GM12878 (cell line): ENCODE measurements at regions not wholly inside any gene's neighbourhood (a gene's known extent, or its start where the extent isn't known, plus 50 kb on each side); places are given as distances from the start of the nearest gene placed in this dataset.
"Not testable (repeated sequence)": the region's sequence is repeated elsewhere in the genome, so short reads cannot be mapped to it uniquely, and the experiment has no call there.

ENCODE experiments used
- ATAC-seq: fragments of 200-7000 bp; cut with Tn5 transposase; 3 replicates; pipeline ENCODE4 v1.9.1; 2020; ENCODE audit warnings: mild to moderate bottlenecking, moderate library complexity
- BruUV-seq: library from RNA; stranded (reverse); fragments of 400-500 nt; replicated peaks from 2 replicates; lab custom pipeline; 2021; lab: Mats Ljungman, UMichigan
- CTCF ChIA-PET: fragments of 300-600 bp; sonication (Branson Sonifier 250); formaldehyde crosslinking; extraction: SDS; loops from one replicate; lab custom pipeline; 2021; ENCODE audit warnings: inconsistent platforms; lab: Yijun Ruan, JAX
- POLR2A ChIA-PET: fragments of 350-600 bp; formaldehyde crosslinking; extraction: SDS; loops from one replicate; lab custom pipeline; 2021; ENCODE audit warnings: inconsistent platforms; lab: Charles Lee
- RAD21 ChIA-PET: fragments of 300-600 bp; sonication (Branson Sonifier 250); formaldehyde crosslinking; loops from one replicate; lab custom pipeline; 2023; ENCODE audit warnings: antibody characterized with exemption; ENCODE audit not compliant: unreplicated experiment; lab: Charles Lee
- SMC1A ChIA-PET: fragments of 300-600 bp; sonication (Branson Sonifier 250); formaldehyde crosslinking; loops from one replicate; lab custom pipeline; 2023; ENCODE audit not compliant: unreplicated experiment, uncharacterized antibody; lab: Charles Lee
- DNase-seq: peaks from one replicate; pipeline ENCODE4 v3.0.0-alpha.2; 2011; ENCODE audit warnings: low read depth, low spot score
- FAIRE-seq: peaks from 3 replicates; lab custom pipeline; 2011; peaks lifted over from hg19 to GRCh38; lab: Jason Lieb, UNC
- H2AFZ ChIP-seq: 2 replicates; pipeline ENCODE4 v1.6.0; 2011; ENCODE audit warnings: low read depth, low read length, control low read depth; ENCODE audit not compliant: control insufficient read depth
- H3K27ac ChIP-seq: 2 replicates; pipeline ENCODE4 v1.5.1; 2011; ENCODE audit warnings: control low read depth; ENCODE audit not compliant: control insufficient read depth, insufficient read depth
- H3K27me3 ChIP-seq, 2 experiments: replicated peaks in 1 of 2; 2 replicates each; pipeline versions ENCODE4 v1.6.0 to v1.6.1; 2011; ENCODE audit warnings: low read length in 1 of 2; ENCODE audit not compliant: control insufficient read depth in 2 of 2, insufficient read depth in 2 of 2
- H3K36me3 ChIP-seq, 2 experiments: 2 replicates each; pipeline ENCODE4 v1.5.1; 2011; ENCODE audit warnings: low read length in 1 of 2; ENCODE audit not compliant: control insufficient read depth in 2 of 2, insufficient read depth in 2 of 2
- H3K4me1 ChIP-seq: 2 replicates; pipeline ENCODE4 v1.6.1; 2011; ENCODE audit warnings: mild to moderate bottlenecking, low read length, moderate library complexity, mixed read lengths; ENCODE audit not compliant: control insufficient read depth, insufficient read depth
- H3K4me2 ChIP-seq: 2 replicates; pipeline ENCODE4 v1.6.0; 2011; ENCODE audit warnings: control low read depth; ENCODE audit not compliant: control insufficient read depth, insufficient read depth
- H3K4me3 ChIP-seq: fragments of 200-600 bp; sonication (generic); 2 replicates; pipeline ENCODE4 v1.5.1; 2016
- H3K79me2 ChIP-seq: 2 replicates; pipeline ENCODE4 v1.6.0; 2011; ENCODE audit warnings: low read length; ENCODE audit not compliant: control insufficient read depth, insufficient read depth
- H3K9ac ChIP-seq: 2 replicates; pipeline ENCODE4 v1.8.0; 2011; ENCODE audit warnings: low read length, control low read depth, mixed read lengths; ENCODE audit not compliant: control insufficient read depth, insufficient read depth
- H3K9me3 ChIP-seq: replicated peaks from 3 replicates; pipeline ENCODE4 v1.5.1; 2011; ENCODE audit warnings: mild to moderate bottlenecking, low read length; ENCODE audit not compliant: control insufficient read depth, insufficient read depth
- H4K20me1 ChIP-seq: 2 replicates; pipeline ENCODE4 v1.6.0; 2011; ENCODE audit not compliant: control insufficient read depth, insufficient read depth
- EGR1 ChIP-seq, 2 experiments: IDR thresholded peaks; 1 replicate in 1 of 2; 2 replicates in 1 of 2; pipeline ENCODE4 v1.6.1; 2011 to 2012; ENCODE audit warnings: low read depth in 2 of 2, low read length in 2 of 2, borderline replicate concordance in 1 of 2, mild to moderate bottlenecking in 1 of 2, moderate library complexity in 1 of 2
- ETV6 ChIP-seq, 2 experiments: fragments of 450-650 bp in 1 of 2; IDR thresholded peaks in 1 of 2; conservative IDR thresholded peaks in 1 of 2; 2 replicates each; pipeline ENCODE4 v1.6.1; 2014; ENCODE audit warnings: antibody characterized with exemption in 1 of 2, borderline replicate concordance in 1 of 2, low read depth in 1 of 2, mild to moderate bottlenecking in 1 of 2, moderate library complexity in 1 of 2
- FOS ChIP-seq: IDR thresholded peaks from 3 replicates; pipeline ENCODE4 v1.6.1; 2011; ENCODE audit warnings: borderline replicate concordance; ENCODE audit not compliant: insufficient read length; ENCODE audit errors: extremely low read depth
- GATAD2B ChIP-seq: fragments of 450-650 bp; conservative IDR thresholded peaks from 2 replicates; pipeline ENCODE4 v1.6.1; 2017; ENCODE audit warnings: low read depth, mild to moderate bottlenecking, moderate library complexity
- IKZF1 ChIP-seq: fragments of 450-650 bp; conservative IDR thresholded peaks from 2 replicates; pipeline ENCODE4 v1.6.1; 2017; ENCODE audit warnings: antibody characterized with exemption, mild to moderate bottlenecking
- MEF2A ChIP-seq: IDR thresholded peaks from 2 replicates; pipeline ENCODE4 v1.6.1; 2011; ENCODE audit warnings: low read depth, mild to moderate bottlenecking, low read length, moderate library complexity; ENCODE audit not compliant: insufficient read depth
- NR2C2 ChIP-seq: IDR thresholded peaks from 2 replicates; pipeline ENCODE4 v1.6.1; 2011; ENCODE audit warnings: borderline replicate concordance, low read depth; ENCODE audit not compliant: control insufficient read depth, insufficient read length
- POLR2A ChIP-seq: IDR thresholded peaks from 2 replicates; pipeline ENCODE4 v1.6.1; 2011; ENCODE audit warnings: low read depth, mild to moderate bottlenecking, low read length
- POU2F2 ChIP-seq: IDR thresholded peaks from 3 replicates; pipeline ENCODE4 v1.6.1; 2011; ENCODE audit warnings: low read depth, mild to moderate bottlenecking, low read length, borderline replicate concordance
- RAD51 ChIP-seq: fragments of 450-650 bp; IDR thresholded peaks from 2 replicates; pipeline ENCODE4 v1.6.1; 2016; ENCODE audit warnings: moderate library complexity, mild to moderate bottlenecking, inconsistent platforms
- RBBP5 ChIP-seq: fragments of 200-600 bp; sonication (generic); conservative IDR thresholded peaks from 2 replicates; pipeline ENCODE4 v1.6.1; 2016
- RELA ChIP-seq: fragments of 450-650 bp; IDR thresholded peaks from 2 replicates; pipeline ENCODE4 v1.8.0; 2014; ENCODE audit warnings: borderline replicate concordance; ENCODE audit not compliant: partially characterized antibody
- TBL1XR1 ChIP-seq: IDR thresholded peaks from 2 replicates; pipeline ENCODE4 v1.6.1; 2012; ENCODE audit warnings: low read depth, low read length, improper control_type of control experiment
- WGBS: methylation state at CpG from one replicate; pipeline ENCODE4 v1.1.6; 2016; ENCODE audit warnings: low lambda C conversion rate; ENCODE audit not compliant: insufficient replicate concordance, insufficient coverage; ENCODE audit errors: missing lambda C conversion rate; 5-methylcytosine and 5-hydroxymethylcytosine counted together
- in situ Hi-C: fragments of 300-500 bp; cut with MboI; formaldehyde crosslinking; loops from 9 replicates; pipeline ENCODE4 v1.14.3; 2018; ENCODE audit warnings: mixed read lengths
- intact Hi-C: fragments of 100-400 bp; cut with micrococcal nuclease; formaldehyde crosslinking; loops from one replicate; pipeline ENCODE4 v1.14.2; 2022; ENCODE audit not compliant: unreplicated experiment
- TF ChIP-seq, protein P1 (sequence below): IDR thresholded peaks from 2 replicates; pipeline ENCODE4 v1.6.1; 2012; ENCODE audit warnings: low read depth, low read length, improper control_type of control experiment

DNA sequence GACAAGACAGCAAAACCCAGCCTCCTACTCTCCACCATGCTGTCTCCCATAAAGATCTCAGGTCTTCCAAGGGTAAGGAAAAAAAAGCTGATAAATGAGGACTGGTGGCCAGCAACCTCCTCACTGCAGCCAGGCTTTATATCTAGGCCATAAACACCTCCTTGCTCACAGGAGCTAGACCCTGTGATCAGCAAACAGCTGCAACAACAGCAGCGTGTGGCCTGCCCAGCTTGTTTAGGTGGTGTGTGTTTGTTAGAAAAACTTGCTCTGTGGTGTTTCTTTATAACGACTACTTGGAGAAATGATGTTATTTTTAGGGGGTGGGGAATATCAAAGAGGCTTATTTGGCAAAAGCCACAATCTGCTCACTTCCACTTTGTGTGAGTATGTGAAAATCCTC lies 880.9 kb upstream of the AMELY start (continued):
- TF ChIP-seq TBL1XR1: no peak
- TF ChIP-seq MEF2A: no peak
- no peak for TF ChIP-seq EGR1 (IDR thresholded peaks at IDR 0.05; ENCODE audit: borderline replicate concordance in 1 of 2, low read depth in 2 of 2, low read length in 2 of 2)

- intact Hi-C loops (no loop called here), in situ Hi-C loops (no loop called here)
- ChIA-PET RAD21 (no interaction called here), CTCF (no interaction called here), POLR2A (no interaction called here), SMC1A (no interaction called here)
- Histone ChIP-seq H3K79me2 (no peaks in the 10 kb centered on the region), H3K9me3 (no peaks in the 10 kb centered on the region), H2AFZ (no peak overlapping the region), H3K9ac (no peak overlapping the region), H3K4me1 (no peaks in the 10 kb centered on the region), H3K36me3 (no peaks in the 10 kb centered on the region), H3K27ac (no peak overlapping the region), H3K27me3 (no peaks in the 10 kb centered on the region), H4K20me1 (no peaks in the 10 kb centered on the region), H3K4me2 (no peak overlapping the region), H3K4me3 (no peak overlapping the region)
- FAIRE-seq: no peak
- DNase-seq: no peak
- ATAC-seq: no peak
- TF ChIP-seq RELA (no peak), RAD51 (no peak), GATAD2B (no peak), POLR2A (no peak), RBBP5 (no peak), ETV6 (conservative IDR thresholded peaks at IDR 0.05 in 1 of 2, IDR thresholded peaks at IDR 0.05 in 1 of 2; ENCODE audit: borderline replicate concordance in 1 of 2, low read depth in 1 of 2) (no peak), FOS (no peak), NR2C2 (no peak), IKZF1 (no peak), POU2F2 (no peak)
- TF ChIP-seq, protein P1, sequence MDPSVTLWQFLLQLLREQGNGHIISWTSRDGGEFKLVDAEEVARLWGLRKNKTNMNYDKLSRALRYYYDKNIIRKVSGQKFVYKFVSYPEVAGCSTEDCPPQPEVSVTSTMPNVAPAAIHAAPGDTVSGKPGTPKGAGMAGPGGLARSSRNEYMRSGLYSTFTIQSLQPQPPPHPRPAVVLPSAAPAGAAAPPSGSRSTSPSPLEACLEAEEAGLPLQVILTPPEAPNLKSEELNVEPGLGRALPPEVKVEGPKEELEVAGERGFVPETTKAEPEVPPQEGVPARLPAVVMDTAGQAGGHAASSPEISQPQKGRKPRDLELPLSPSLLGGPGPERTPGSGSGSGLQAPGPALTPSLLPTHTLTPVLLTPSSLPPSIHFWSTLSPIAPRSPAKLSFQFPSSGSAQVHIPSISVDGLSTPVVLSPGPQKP: no peak
- BruUV-seq: no TSS peak
- WGBS: no CpG with 5 or more reads among the region's 2 CpGs
Observed at GRCh38 chrY:7781501-7781900, 869.9 kb upstream of the AMELY start.

GRCh38 chrY:7775436-7775835 lies 863.9 kb upstream of the AMELY start:
- in situ Hi-C loops, H4K20me1 ChIP-seq, DNase-seq, ATAC-seq, H3K27me3 ChIP-seq, H2AFZ ChIP-seq, H3K4me1 ChIP-seq, intact Hi-C loops, H3K4me2 ChIP-seq, H3K4me3 ChIP-seq, BruUV-seq, H3K27ac ChIP-seq, FAIRE-seq, H3K9me3 ChIP-seq, CTCF ChIA-PET, RAD21 ChIA-PET, H3K9ac ChIP-seq, SMC1A ChIA-PET, POLR2A ChIA-PET, H3K79me2 ChIP-seq, H3K36me3 ChIP-seq: not testable (repeated sequence)
- WGBS: no CpG with 5 or more reads among the region's 2 CpGs
